HFF-Myc (cell line): ENCODE measurements at regions not wholly inside any gene's neighbourhood (a gene's known extent, or its start where the extent isn't known, plus 50 kb on each side); places are given as distances from the start of the nearest gene placed in this dataset.
"Not testable (repeated sequence)": the region's sequence is repeated elsewhere in the genome, so short reads cannot be mapped to it uniquely, and the experiment has no call there.

Experiments used
- DNase-seq: peaks from one replicate; pipeline ENCODE4 v3.0.0-alpha.2; 2011; ENCODE audit warnings: low read depth; ENCODE audit errors: extremely low read depth
- H3K4me3 ChIP-seq: replicated peaks from 2 replicates; pipeline ENCODE4 v1.5.1; 2011; ENCODE audit warnings: low read depth, mild to moderate bottlenecking, control low read depth, low read length
- CTCF ChIP-seq: IDR thresholded peaks from 2 replicates; pipeline ENCODE4 v1.5.1; 2012; ENCODE audit warnings: mild to moderate bottlenecking, low read depth, low read length, control low read depth; ENCODE audit errors: missing control alignments

GRCh38 chr3:31321620-31322019 lies 211.1 kb upstream of the STT3B start:
- DNase-seq, result no peak
- no peak overlapping the region for H3K4me3 ChIP-seq
- no peak for TF ChIP-seq CTCF

- DNase-seq, result no peak
- H3K4me3 ChIP-seq, result no peak overlapping the region
- TF ChIP-seq CTCF, result no peak
Observed at GRCh38 chr3:31322460-31322859, 210.3 kb upstream of the STT3B start.

- DNase-seq, H3K4me3 ChIP-seq: not testable (repeated sequence)
Observed at GRCh38 chr3:31327826-31328357, 204.8 kb upstream of the STT3B start.

- no peak overlapping the region for H3K4me3 ChIP-seq
- TF ChIP-seq CTCF, result no peak
- no peak for DNase-seq
Observed at GRCh38 chr3:31331278-31331677, 201.4 kb upstream of the STT3B start.

- no peak overlapping the region for H3K4me3 ChIP-seq
- no peak for DNase-seq
- no peak for TF ChIP-seq CTCF
Observed at GRCh38 chr3:31341130-31341529, 191.6 kb upstream of the STT3B start.

GRCh38 chr3:31343075-31343474 lies 189.7 kb upstream of the STT3B start:
- no peak for TF ChIP-seq CTCF
- no peak overlapping the region for H3K4me3 ChIP-seq
- no peak for DNase-seq

- TF ChIP-seq CTCF, result no peak
- DNase-seq, result no peak
- no peak overlapping the region for H3K4me3 ChIP-seq
Observed at GRCh38 chr3:31345581-31345980, 187.1 kb upstream of the STT3B start.
